ENCODE measurements at regions not wholly inside any gene's neighbourhood (a gene's known extent, or its start where the extent isn't known, plus 50 kb on each side); places are given as distances from the start of the nearest gene placed in this dataset.

DNA sequence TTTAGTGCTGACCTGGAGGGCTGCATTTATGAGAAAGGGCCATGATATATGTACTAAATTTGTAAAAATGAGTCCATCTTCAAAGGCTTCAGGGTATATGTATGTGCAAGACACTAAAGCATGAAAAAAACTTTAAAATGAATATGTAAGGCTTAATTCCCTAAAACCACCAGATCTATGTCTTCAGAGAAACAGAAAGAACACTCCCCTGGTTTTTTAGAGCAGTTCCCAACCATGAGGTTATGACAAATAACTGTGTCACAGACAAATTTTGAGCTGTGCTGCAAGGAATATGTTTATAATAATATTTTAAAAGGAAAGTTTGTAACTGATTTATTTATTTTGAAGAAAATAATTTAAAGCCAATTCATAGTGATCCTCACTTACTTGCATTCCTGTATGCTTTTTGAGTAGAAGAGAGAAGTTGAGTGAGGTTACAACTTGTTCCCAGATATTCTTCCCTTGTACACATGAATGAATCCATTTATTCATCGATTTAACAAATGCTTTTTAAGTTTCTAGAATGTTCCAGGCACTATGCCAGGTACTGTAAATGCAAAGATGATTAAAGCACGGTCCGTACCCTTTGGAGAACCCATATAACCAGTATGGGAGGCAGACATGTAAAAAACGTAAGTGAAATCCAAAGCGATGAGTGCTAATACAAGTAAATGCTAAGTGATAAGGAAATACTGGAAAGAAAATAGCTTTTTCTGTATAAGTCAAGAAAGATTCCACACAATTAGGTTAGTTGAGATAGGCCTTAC lies 295.2 kb upstream of the DIAPH2 start:
- TF ChIP-seq CTCF (conservative IDR thresholded peaks at IDR 0.05; ENCODE audit: low read depth, low read length) (no peak), EZH2phosphoT487 (IDR thresholded peaks at IDR 0.05; ENCODE audit: borderline replicate concordance, low read length) (no peak)
